ENCODE measurements at regions not wholly inside any gene's neighbourhood (a gene's known extent, or its start where the extent isn't known, plus 50 kb on each side); places are given as distances from the start of the nearest gene placed in this dataset.
"Not testable (repeated sequence)": the region's sequence is repeated elsewhere in the genome, so short reads cannot be mapped to it uniquely, and the experiment has no call there.

GRCh38 chr20:30671120-30671519 is 586.3 kb upstream of the DEFB115 start:
- H3K4me3 ChIP-seq (replicated peaks in 1 of 2; ENCODE audit: low read depth in 2 of 2, low read length in 2 of 2); DNase-seq (ENCODE audit: low read depth in 2 of 2): not testable (repeated sequence)

- DNase-seq (ENCODE audit: low read depth in 2 of 2); H3K4me3 ChIP-seq (replicated peaks in 1 of 2; ENCODE audit: low read depth in 2 of 2, low read length in 2 of 2): not testable (repeated sequence)
These were observed 581.4 kb upstream of the DEFB115 start for GRCh38 chr20:30675988-30676564.

- H3K4me3 ChIP-seq (replicated peaks in 1 of 2; ENCODE audit: low read depth in 2 of 2, low read length in 2 of 2), result not testable (repeated sequence)
These were observed 575.2 kb upstream of the DEFB115 start for GRCh38 chr20:30682236-30682635.

GRCh38 chr20:30712861-30713260 is 544.6 kb upstream of the DEFB115 start:
- not testable (repeated sequence) for DNase-seq (ENCODE audit: low read depth in 2 of 2); H3K4me3 ChIP-seq (replicated peaks in 1 of 2; ENCODE audit: low read depth in 2 of 2, low read length in 2 of 2)

More at GRCh38 chr20:30682236-30682635, 575.2 kb upstream of the DEFB115 start:
- DNase-seq (ENCODE audit: low read depth in 2 of 2), result not testable (repeated sequence)

- not testable (repeated sequence) for DNase-seq (ENCODE audit: low read depth in 2 of 2); H3K4me3 ChIP-seq (replicated peaks in 1 of 2; ENCODE audit: low read depth in 2 of 2, low read length in 2 of 2)
These were observed 537.9 kb upstream of the DEFB115 start for GRCh38 chr20:30719415-30720199.

- not testable (repeated sequence) for H3K4me3 ChIP-seq (replicated peaks in 1 of 2; ENCODE audit: low read depth in 2 of 2, low read length in 2 of 2); DNase-seq (ENCODE audit: low read depth in 2 of 2)
These were observed 534.0 kb upstream of the DEFB115 start for GRCh38 chr20:30723511-30723910.

GRCh38 chr20:30723934-30724687 is 533.4 kb upstream of the DEFB115 start:
- H3K4me3 ChIP-seq (replicated peaks in 1 of 2; ENCODE audit: low read depth in 2 of 2, low read length in 2 of 2), result not testable (repeated sequence)
- peak in 1 of 2 donors; percentile 10 for DNase-seq (ENCODE audit: low read depth in 2 of 2)

- DNase-seq (ENCODE audit: low read depth in 2 of 2); H3K4me3 ChIP-seq (replicated peaks in 1 of 2; ENCODE audit: low read depth in 2 of 2, low read length in 2 of 2): not testable (repeated sequence)
These were observed 532.8 kb upstream of the DEFB115 start for GRCh38 chr20:30724688-30725074.

- not testable (repeated sequence) for H3K4me3 ChIP-seq (replicated peaks in 1 of 2; ENCODE audit: low read depth in 2 of 2, low read length in 2 of 2); DNase-seq (ENCODE audit: low read depth in 2 of 2)
These were observed 532.3 kb upstream of the DEFB115 start for GRCh38 chr20:30725188-30725587.

- not testable (repeated sequence) for H3K4me3 ChIP-seq (replicated peaks in 1 of 2; ENCODE audit: low read depth in 2 of 2, low read length in 2 of 2); DNase-seq (ENCODE audit: low read depth in 2 of 2)
These were observed 529.1 kb upstream of the DEFB115 start for GRCh38 chr20:30728271-30728885.
